Caco-2 (cell line): ENCODE measurements at regions not wholly inside any gene's neighbourhood (a gene's known extent, or its start where the extent isn't known, plus 50 kb on each side); places are given as distances from the start of the nearest gene placed in this dataset.

Experiments used
- BruUV-seq: library from RNA; stranded (reverse); fragments of 400-500 nt; replicated peaks from 2 replicates; lab custom pipeline; 2021; lab: Mats Ljungman, UMichigan
- CTCF ChIA-PET: fragments of 300-600 bp; sonication (Branson Sonifier 250); formaldehyde crosslinking; loops from one replicate; lab custom pipeline; 2022; ENCODE audit warnings: antibody characterized with exemption; lab: Charles Lee
- POLR2A ChIA-PET: fragments of 300-600 bp; sonication (Branson Sonifier 250); formaldehyde crosslinking; loops from one replicate; lab custom pipeline; 2022; ENCODE audit warnings: antibody characterized with exemption; lab: Charles Lee
- DNase-seq, 2 experiments: peaks; one replicate each; pipeline versions ENCODE4 v3.0.0 to v3.0.0-alpha.2; 2020 to 2022
- H3K27me3 ChIP-seq: replicated peaks from 2 replicates; pipeline ENCODE4 v1.6.0; 2011; ENCODE audit warnings: low read length; ENCODE audit not compliant: control insufficient read depth, insufficient read depth
- H3K36me3 ChIP-seq: 2 replicates; pipeline ENCODE4 v1.5.1; 2011; ENCODE audit warnings: low read length; ENCODE audit not compliant: control insufficient read depth, insufficient read depth
- H3K4me1 ChIP-seq: fragments of 250-450 bp; sonication (Bioruptor Pico); 2 replicates; pipeline ENCODE4 v1.5.1; 2020; ENCODE audit warnings: mild to moderate bottlenecking
- H3K4me3 ChIP-seq: 2 replicates; pipeline ENCODE4 v1.5.1; 2011; ENCODE audit warnings: low read depth, mild to moderate bottlenecking, control low read depth, low read length
- H3K9me3 ChIP-seq: fragments of 250-450 bp; sonication (Bioruptor Pico); 2 replicates; pipeline ENCODE4 v1.5.1; 2020; ENCODE audit warnings: mild to moderate bottlenecking, moderate library complexity
- H3K27ac Mint-ChIP-seq: one replicate; pipeline ENCODE4 v1.8.0; 2022; ENCODE audit warnings: mixed read lengths; ENCODE audit not compliant: unreplicated experiment
- H3K27me3 Mint-ChIP-seq: one replicate; pipeline ENCODE4 v1.8.0; 2022; ENCODE audit warnings: mixed read lengths; ENCODE audit not compliant: insufficient read depth, unreplicated experiment
- H3K36me3 Mint-ChIP-seq: one replicate; pipeline ENCODE4 v1.8.0; 2022; ENCODE audit warnings: mild to moderate bottlenecking, mixed read lengths; ENCODE audit not compliant: insufficient read depth, unreplicated experiment
- H3K4me1 Mint-ChIP-seq: one replicate; pipeline ENCODE4 v1.8.0; 2022; ENCODE audit warnings: low read depth, mixed read lengths; ENCODE audit not compliant: unreplicated experiment
- H3K4me3 Mint-ChIP-seq: one replicate; pipeline ENCODE4 v1.8.0; 2022; ENCODE audit warnings: mild to moderate bottlenecking, moderate library complexity, mixed read lengths; ENCODE audit not compliant: unreplicated experiment
- H3K9me3 Mint-ChIP-seq: one replicate; pipeline ENCODE4 v1.8.0; 2022; ENCODE audit warnings: mixed read lengths; ENCODE audit not compliant: unreplicated experiment
- CTCF ChIP-seq, 2 experiments: fragments of 200-600 bp in 1 of 2; IDR thresholded peaks; 1 replicate in 1 of 2; 2 replicates in 1 of 2; pipeline versions ENCODE4 v1.5.1 to v1.8.0; 2011 to 2022; ENCODE audit warnings: antibody characterized with exemption in 1 of 2, control low read depth in 1 of 2, inconsistent platforms in 1 of 2, low read depth in 1 of 2, low read length in 1 of 2, mild to moderate bottlenecking in 1 of 2, moderate library complexity in 1 of 2; ENCODE audit not compliant: insufficient read depth in 1 of 2, severe bottlenecking in 1 of 2, unreplicated experiment in 1 of 2
- intact Hi-C: fragments of 100-400 bp; cut with micrococcal nuclease; formaldehyde crosslinking; loops from one replicate; pipeline ENCODE4 v1.10.0; 2022; ENCODE audit not compliant: unreplicated experiment

- no peaks in the 10 kb centered on the region for H3K36me3 Mint-ChIP-seq
- BruUV-seq, result no TSS peak
- peaks cover 7% of the 10 kb centered on the region for H3K9me3 Mint-ChIP-seq
Observed at GRCh38 chr6:67497749-67498148, 1137.3 kb upstream of the ADGRB3 start.

GRCh38 chr6:67496191-67496590, 1138.9 kb upstream of the ADGRB3 start:
- Histone ChIP-seq H3K9me3 (no peaks in the 10 kb centered on the region), H3K36me3 (no peaks in the 10 kb centered on the region), H3K4me3 (no peak overlapping the region), H3K27me3 (no peaks in the 10 kb centered on the region), H3K4me1 (no peaks in the 10 kb centered on the region)
- intact Hi-C loops, result no loop called here
- Mint-ChIP-seq H3K9me3 (peaks cover 7% of the 10 kb centered on the region), H3K36me3 (no peaks in the 10 kb centered on the region), H3K27ac (no peak overlapping the region), H3K27me3 (no peaks in the 10 kb centered on the region), H3K4me1 (no peaks in the 10 kb centered on the region), H3K4me3 (no peak overlapping the region)
- CTCF ChIA-PET, result no interaction called here
- no peak for DNase-seq
- no peak for TF ChIP-seq CTCF (IDR thresholded peaks at IDR 0.05; ENCODE audit: insufficient read depth in 1 of 2, low read depth in 1 of 2, low read length in 1 of 2, severe bottlenecking in 1 of 2, unreplicated experiment in 1 of 2)
- no TSS peak for BruUV-seq
- POLR2A ChIA-PET, result no interaction called here

More at GRCh38 chr6:67497749-67498148, 1137.3 kb upstream of the ADGRB3 start:
- no peaks in the 10 kb centered on the region for H3K27me3 ChIP-seq
- DNase-seq, result no peak
- H3K4me3 Mint-ChIP-seq, result no peak overlapping the region
- POLR2A ChIA-PET, result no interaction called here
- H3K4me1 Mint-ChIP-seq, result no peaks in the 10 kb centered on the region
- H3K36me3 ChIP-seq, result no peaks in the 10 kb centered on the region
- H3K27me3 Mint-ChIP-seq, result no peaks in the 10 kb centered on the region
- no peaks in the 10 kb centered on the region for H3K4me1 ChIP-seq
- H3K9me3 ChIP-seq, result no peaks in the 10 kb centered on the region
- intact Hi-C loops, result no loop called here
- no peak overlapping the region for H3K27ac Mint-ChIP-seq
- no peak overlapping the region for H3K4me3 ChIP-seq
- CTCF ChIA-PET, result no interaction called here
- no peak for TF ChIP-seq CTCF (IDR thresholded peaks at IDR 0.05; ENCODE audit: insufficient read depth in 1 of 2, low read depth in 1 of 2, low read length in 1 of 2, severe bottlenecking in 1 of 2, unreplicated experiment in 1 of 2)

- ChIA-PET POLR2A (no interaction called here), CTCF (no interaction called here)
- Mint-ChIP-seq H3K27ac (no peak overlapping the region), H3K4me3 (no peak overlapping the region), H3K36me3 (no peaks in the 10 kb centered on the region), H3K4me1 (no peaks in the 10 kb centered on the region), H3K9me3 (peaks cover 18% of the 10 kb centered on the region), H3K27me3 (no peaks in the 10 kb centered on the region)
- Histone ChIP-seq H3K36me3 (no peaks in the 10 kb centered on the region), H3K4me1 (no peaks in the 10 kb centered on the region), H3K4me3 (no peak overlapping the region), H3K27me3 (no peaks in the 10 kb centered on the region), H3K9me3 (no peaks in the 10 kb centered on the region)
- no TSS peak for BruUV-seq
- intact Hi-C loops, result no loop called here
- DNase-seq, result no peak
- TF ChIP-seq CTCF (IDR thresholded peaks at IDR 0.05; ENCODE audit: insufficient read depth in 1 of 2, low read depth in 1 of 2, low read length in 1 of 2, severe bottlenecking in 1 of 2, unreplicated experiment in 1 of 2), result no peak
Observed at GRCh38 chr6:67493682-67494081, 1141.4 kb upstream of the ADGRB3 start.
